ENCODE measurements at regions not wholly inside any gene's neighbourhood (a gene's known extent, or its start where the extent isn't known, plus 50 kb on each side); places are given as distances from the start of the nearest gene placed in this dataset.
"Not testable (repeated sequence)": the region's sequence is repeated elsewhere in the genome, so short reads cannot be mapped to it uniquely, and the experiment has no call there.

DNA sequence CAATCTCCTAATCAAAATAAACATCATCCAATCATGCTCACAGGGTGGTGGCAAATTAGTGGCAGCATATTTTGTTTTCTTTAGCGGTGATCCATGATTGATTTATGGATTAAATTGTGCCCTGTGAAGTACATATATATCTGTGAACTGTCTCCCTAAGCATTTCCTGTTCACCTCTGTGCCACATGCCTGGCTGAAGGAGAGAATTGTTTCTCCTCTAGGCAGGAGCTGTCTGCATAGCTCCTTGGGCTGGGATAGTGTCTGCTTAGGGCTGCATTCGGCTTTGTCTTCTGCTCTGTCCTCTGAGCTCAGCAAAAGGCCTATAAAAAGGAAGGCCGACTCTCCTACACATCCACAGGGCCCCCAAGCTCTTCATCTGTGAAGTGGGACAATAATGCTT is 246.4 kb downstream of the BCL2L11 start:
- H3K27me3 Mint-ChIP-seq; H3K27ac Mint-ChIP-seq; ATAC-seq (ENCODE audit: low read depth); H3K4me3 Mint-ChIP-seq; DNase-seq (ENCODE audit: low spot score in 2 of 2); H3K4me1 Mint-ChIP-seq; H3K9me3 Mint-ChIP-seq; H3K36me3 Mint-ChIP-seq: not testable (repeated sequence)

DNA sequence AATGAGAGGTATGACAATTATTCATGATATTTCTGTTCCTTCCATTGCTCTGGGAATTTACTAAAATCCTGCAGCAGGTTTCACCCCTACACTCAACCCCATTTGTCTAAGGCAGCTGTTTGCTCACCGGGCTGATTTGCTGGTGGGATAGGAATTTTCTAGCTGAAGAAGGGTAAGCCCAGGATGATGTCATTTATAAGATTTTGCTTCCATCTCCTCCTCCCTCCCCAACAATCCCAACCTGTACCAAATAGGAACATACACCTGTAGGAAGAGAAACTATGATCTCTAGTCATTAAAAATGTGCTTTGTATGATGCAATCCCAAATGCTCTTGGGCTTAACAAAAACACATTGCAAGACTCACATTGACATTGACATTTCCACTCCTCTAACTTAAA is 247.2 kb downstream of the BCL2L11 start:
- H3K27me3 Mint-ChIP-seq, result not testable (repeated sequence)
- ATAC-seq (ENCODE audit: low read depth), result peak; percentile 42

DNA sequence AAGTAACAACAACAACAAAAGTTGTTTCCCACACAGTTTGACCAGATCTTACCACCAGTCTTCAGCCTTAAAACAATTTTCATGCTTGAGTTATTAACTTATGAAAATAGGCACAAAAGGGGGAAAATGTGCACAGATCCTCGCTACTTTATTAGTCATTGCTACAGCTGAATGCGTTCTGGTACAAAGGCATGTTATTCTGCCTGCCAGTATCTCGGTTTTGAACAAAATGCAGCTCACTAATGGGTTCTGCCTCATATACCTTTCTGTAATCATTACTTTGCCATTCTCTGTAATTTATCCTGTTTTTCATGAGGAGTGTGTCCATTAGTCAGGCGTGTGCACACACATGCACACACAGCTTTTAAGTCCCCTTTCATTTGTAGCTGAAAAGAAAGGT is 247.6 kb downstream of the BCL2L11 start:
- not testable (repeated sequence) for DNase-seq (ENCODE audit: low spot score in 2 of 2); H3K27ac Mint-ChIP-seq; H3K4me3 Mint-ChIP-seq; H3K27me3 Mint-ChIP-seq; H3K9me3 Mint-ChIP-seq; H3K4me1 Mint-ChIP-seq; H3K36me3 Mint-ChIP-seq
- ATAC-seq (ENCODE audit: low read depth), result peak; percentile 72

More for the DNA sequence above, 247.2 kb downstream of the BCL2L11 start:
- H3K4me3 Mint-ChIP-seq; H3K9me3 Mint-ChIP-seq; H3K27ac Mint-ChIP-seq; DNase-seq (ENCODE audit: low spot score in 2 of 2); H3K4me1 Mint-ChIP-seq; H3K36me3 Mint-ChIP-seq: not testable (repeated sequence)

DNA sequence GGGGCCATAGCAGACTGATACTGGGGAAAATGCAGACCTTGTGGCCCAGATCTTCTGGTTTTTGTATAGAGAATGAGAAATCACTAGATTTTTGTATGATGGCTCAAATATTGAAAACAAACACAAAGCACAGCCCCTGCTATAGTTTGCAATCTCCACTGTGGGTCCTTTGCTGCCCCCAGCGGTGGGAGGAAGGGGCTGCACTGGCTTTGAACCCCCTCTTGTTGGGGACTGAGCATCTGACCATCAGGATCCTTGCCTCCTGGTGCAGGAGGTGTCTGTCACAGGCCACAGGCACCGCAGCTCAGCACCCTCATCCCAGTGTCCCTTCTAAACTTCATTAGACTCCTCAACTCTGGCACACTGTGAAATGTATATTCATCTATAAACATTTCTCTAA is 252.3 kb downstream of the BCL2L11 start:
- H3K36me3 Mint-ChIP-seq; H3K4me1 Mint-ChIP-seq; H3K4me3 Mint-ChIP-seq; H3K9me3 Mint-ChIP-seq; DNase-seq (ENCODE audit: low spot score in 2 of 2); H3K27ac Mint-ChIP-seq; H3K27me3 Mint-ChIP-seq; ATAC-seq (ENCODE audit: low read depth): not testable (repeated sequence)

DNA sequence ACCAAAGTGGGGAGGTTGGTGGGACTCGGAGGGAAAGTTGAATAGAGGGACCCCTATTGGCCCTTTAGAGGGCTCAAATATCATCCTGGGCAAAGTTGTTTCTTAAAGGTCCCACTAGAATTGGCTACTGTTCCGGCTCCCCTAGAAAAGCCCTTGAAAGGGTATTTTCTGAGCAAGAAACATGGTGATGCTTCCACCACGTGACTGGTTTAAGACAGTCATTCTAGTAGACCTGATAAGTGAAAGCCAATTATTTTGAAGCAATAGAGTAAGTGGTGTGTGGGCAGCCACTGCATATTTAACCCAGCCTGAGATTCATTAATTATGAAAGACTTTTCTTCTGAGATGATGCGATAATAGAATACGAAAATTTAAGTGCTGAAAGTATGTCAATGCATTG is 253.3 kb downstream of the BCL2L11 start:
- not testable (repeated sequence) for ATAC-seq (ENCODE audit: low read depth)

DNA sequence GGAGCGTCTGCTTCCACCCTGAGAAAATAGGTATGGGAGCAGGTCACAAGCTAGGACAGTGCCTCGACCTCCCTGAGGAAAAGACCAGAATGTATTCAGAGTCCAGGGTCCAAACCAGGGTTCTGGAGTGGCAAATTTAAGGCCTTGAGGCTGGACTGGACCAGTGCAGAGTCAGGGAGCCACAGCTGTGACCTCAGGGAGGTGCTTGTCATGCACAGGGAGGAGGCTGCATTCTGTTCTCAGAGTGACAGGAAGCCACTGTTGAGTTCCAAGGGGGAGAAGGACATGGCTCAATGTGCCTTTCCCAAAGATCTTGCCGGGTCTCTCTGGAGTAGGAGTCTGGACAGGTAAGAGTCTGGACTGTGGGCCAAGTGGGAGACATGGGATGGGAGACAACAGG is 254.0 kb downstream of the BCL2L11 start:
- DNase-seq (ENCODE audit: low spot score in 2 of 2); H3K4me1 Mint-ChIP-seq; H3K27ac Mint-ChIP-seq; ATAC-seq (ENCODE audit: low read depth); H3K4me3 Mint-ChIP-seq; H3K9me3 Mint-ChIP-seq; H3K27me3 Mint-ChIP-seq; H3K36me3 Mint-ChIP-seq: not testable (repeated sequence)

More for the DNA sequence above, 253.3 kb downstream of the BCL2L11 start:
- not testable (repeated sequence) for H3K4me3 Mint-ChIP-seq; H3K27ac Mint-ChIP-seq; H3K9me3 Mint-ChIP-seq; DNase-seq (ENCODE audit: low spot score in 2 of 2); H3K4me1 Mint-ChIP-seq; H3K36me3 Mint-ChIP-seq; H3K27me3 Mint-ChIP-seq

DNA sequence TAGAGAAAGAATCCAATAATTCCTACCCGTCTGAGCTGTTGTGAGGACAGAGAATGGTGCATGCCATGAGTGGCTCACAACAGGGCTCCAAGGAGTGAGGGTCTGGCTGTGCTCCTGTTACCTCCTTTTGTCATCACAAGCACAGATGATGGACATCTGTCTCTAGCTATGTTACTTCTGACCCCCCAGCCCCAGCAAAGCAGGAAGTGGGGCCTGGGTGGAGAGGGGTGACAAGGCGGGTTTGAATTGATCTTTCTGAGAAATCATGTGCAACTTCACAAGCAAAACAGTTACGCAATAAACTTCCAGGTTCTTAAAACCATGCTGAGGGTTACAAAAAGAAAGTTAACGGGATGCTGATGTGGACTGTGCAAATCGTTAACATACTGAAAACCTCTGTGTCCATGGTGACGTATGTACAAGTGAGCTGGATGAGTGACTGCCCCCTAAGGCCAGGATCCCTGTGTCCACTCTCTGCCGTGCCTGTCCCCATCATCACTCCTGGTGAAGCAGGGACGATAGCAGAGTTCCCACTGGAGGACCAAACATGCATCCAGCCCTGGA is 254.7 kb downstream of the BCL2L11 start:
- H3K9me3 Mint-ChIP-seq; ATAC-seq (ENCODE audit: low read depth); H3K27ac Mint-ChIP-seq; H3K4me3 Mint-ChIP-seq; DNase-seq (ENCODE audit: low spot score in 2 of 2); H3K4me1 Mint-ChIP-seq; H3K27me3 Mint-ChIP-seq; H3K36me3 Mint-ChIP-seq: not testable (repeated sequence)

DNA sequence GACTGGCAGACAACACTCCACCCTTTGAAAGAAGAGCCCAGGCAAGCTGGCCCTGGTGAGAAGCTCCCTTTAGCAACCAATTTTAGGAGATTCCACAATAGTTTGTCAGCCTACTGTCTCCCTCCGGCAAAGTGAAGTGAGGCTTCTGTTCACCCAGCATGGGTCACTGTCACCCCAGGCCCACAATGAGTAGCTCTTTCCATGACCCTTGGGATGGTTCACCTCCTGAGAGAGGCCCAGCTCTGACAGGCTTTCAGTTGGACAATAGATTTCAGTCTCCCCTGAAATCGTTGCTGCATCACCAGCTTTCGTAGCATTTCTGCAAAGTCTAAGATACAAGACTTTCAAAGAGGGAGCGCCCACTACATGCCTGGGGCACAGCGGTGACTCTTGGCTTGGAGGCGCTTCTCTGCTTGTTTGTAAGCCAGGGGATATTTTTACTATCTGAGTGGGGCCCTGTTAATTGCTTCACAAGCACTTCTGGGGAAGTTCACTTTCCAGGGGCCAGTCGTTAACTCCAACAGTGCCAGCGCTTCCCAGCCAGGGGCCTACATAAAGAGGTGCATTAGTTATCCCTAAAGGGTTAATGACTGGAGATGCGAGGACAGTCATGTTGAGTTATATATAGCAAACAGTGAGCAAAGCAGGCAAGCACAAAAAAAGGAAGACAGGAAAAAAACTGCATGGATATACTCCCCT is 255.7 kb downstream of the BCL2L11 start:
- not testable (repeated sequence) for H3K4me3 Mint-ChIP-seq; H3K4me1 Mint-ChIP-seq; H3K27me3 Mint-ChIP-seq; H3K36me3 Mint-ChIP-seq; ATAC-seq (ENCODE audit: low read depth); DNase-seq (ENCODE audit: low spot score in 2 of 2); H3K9me3 Mint-ChIP-seq; H3K27ac Mint-ChIP-seq

DNA sequence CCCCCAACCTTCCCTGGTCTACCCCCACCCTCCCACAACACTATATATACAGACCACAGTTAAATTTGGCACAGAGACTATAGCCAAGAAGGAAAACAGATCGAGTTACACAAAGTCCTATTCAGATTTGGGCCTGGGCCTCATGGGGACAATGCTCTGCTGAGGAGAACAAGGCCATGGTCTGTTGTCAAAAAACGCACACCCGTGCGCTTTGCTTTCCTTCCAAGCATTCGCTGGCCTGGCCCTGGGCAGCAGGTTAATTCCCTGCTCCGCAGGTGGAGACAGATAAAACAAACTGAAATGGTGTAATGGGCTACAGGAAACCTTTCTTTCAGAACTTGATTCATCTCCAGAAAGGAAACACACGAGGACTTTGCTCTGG is 256.2 kb downstream of the BCL2L11 start:
- not testable (repeated sequence) for ATAC-seq (ENCODE audit: low read depth); H3K4me3 Mint-ChIP-seq

DNA sequence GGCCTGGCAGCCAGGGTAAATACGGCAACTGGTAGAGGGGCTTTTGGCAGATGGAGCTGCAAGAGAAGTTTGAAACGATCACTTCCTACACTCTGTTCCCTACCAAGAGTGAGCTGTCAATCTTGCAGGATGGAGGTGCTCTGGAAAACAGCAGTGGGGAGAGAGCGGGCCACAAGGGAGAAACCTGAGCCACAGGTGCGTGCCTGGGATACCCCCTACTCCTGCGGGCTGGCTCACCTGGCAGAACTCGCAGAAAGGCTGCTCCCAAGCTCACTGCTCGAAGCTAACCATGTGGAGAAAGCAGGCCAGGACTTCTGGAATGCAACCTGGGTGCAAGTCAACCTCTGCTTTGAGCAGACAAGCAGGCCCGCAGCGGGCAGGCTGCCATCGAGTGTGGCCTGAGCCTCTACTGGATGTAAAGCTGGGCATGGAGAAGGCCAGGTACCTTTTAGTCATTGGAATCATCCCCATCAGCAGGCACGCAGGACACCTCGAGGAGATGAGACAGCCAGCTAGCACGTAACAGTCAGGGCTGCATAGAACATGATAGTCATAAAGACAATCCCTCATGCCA is 256.8 kb downstream of the BCL2L11 start:
- not testable (repeated sequence) for H3K9me3 Mint-ChIP-seq; H3K4me3 Mint-ChIP-seq; DNase-seq (ENCODE audit: low spot score in 2 of 2); H3K27ac Mint-ChIP-seq; H3K27me3 Mint-ChIP-seq; H3K36me3 Mint-ChIP-seq; ATAC-seq (ENCODE audit: low read depth); H3K4me1 Mint-ChIP-seq

More for the DNA sequence above, 256.2 kb downstream of the BCL2L11 start:
- H3K4me1 Mint-ChIP-seq; H3K36me3 Mint-ChIP-seq; H3K27me3 Mint-ChIP-seq; DNase-seq (ENCODE audit: low spot score in 2 of 2); H3K27ac Mint-ChIP-seq; H3K9me3 Mint-ChIP-seq: not testable (repeated sequence)

DNA sequence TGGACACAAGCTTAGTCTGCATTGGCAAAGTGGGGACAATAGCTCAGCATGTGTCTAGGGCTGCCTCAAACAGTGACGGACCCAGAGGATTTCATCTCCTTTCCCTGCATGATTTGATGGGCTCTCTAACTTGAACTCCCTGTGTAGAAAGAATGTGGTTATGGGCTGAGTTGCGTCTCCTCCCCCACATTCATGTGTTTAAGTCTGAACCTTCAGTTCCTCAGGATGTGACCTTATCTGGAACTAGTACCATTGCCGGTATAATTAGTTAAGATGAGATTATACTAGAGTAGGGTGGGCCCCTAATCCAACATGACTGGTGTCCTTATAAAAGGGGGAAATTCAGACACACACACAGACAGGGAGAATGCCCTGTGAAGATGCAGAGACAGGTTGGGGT is 257.6 kb downstream of the BCL2L11 start:
- H3K9me3 Mint-ChIP-seq; H3K27ac Mint-ChIP-seq; H3K27me3 Mint-ChIP-seq; H3K36me3 Mint-ChIP-seq; ATAC-seq (ENCODE audit: low read depth); H3K4me3 Mint-ChIP-seq; DNase-seq (ENCODE audit: low spot score in 2 of 2); H3K4me1 Mint-ChIP-seq: not testable (repeated sequence)

DNA sequence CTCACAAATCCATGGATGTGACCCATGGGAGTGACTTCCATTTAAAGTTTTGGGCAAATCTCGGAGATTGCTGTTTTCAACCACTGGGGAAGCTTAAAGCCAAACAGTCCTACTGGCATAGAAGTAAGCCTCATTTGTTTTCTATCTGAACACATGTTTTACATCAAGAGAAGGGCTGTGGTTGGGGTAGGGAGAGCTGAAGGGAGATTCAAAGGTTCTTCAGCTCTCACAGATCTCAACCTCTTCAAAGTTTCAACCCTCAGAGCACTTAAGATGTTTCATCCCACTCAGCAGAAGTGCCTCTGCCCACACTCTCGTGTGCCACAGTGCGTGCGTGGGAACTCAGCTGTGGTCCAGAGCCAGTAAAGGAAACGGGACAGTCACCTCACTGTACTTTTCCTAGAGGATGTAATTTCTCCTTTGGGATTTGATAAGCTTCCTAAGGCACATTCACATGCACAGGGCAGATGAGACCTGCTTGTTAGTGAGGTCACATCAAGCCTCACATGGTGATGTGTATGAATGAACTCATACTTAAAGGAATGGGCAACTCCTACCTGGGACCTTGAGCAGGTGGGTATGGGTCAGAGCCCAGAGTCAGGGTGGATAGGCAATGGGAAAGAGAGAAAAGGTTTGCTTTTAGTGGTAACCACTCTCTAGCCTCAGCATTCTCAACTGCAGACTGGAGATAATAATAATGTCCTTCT is 260.2 kb downstream of the BCL2L11 start:
- H3K27me3 Mint-ChIP-seq; DNase-seq (ENCODE audit: low spot score in 2 of 2); ATAC-seq (ENCODE audit: low read depth); H3K4me3 Mint-ChIP-seq; H3K36me3 Mint-ChIP-seq; H3K27ac Mint-ChIP-seq; H3K9me3 Mint-ChIP-seq; H3K4me1 Mint-ChIP-seq: not testable (repeated sequence)

DNA sequence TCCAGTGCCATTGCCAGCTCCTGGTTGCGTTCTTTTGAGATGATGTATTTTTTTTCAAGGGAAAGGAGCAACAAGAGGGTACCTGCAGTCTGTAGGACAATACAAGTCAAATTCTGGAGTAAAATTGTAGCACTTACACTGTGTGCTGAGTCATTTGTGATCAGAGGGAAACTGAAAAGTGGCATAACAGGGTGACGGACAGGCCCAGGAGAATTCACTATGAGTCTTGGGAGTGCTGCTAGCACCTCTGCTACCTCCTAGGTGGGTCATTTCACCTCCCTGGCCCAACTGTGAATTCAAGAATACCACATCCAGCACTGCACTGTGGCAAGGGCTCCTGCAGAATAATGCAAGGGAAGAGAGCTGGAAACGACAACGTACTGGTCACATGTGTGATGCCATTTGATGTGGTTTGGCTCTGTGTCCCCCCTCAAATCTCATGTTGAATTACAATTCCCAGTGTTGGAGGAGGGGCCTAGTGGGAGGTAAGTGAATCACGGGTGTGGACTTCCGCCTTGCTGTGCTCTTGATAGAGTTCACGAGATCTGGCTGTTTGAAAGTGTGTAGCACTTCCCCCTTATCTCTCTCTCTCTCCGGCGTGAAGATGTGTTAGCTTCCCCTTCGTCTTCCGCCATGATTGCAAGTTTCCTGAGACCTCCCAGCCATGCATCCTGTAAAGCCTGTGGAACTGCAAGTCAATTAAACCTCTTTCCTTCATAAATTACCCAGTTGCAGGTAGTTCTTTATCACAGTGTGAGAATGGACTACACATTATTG is 261.0 kb downstream of the BCL2L11 start:
- not testable (repeated sequence) for H3K36me3 Mint-ChIP-seq; DNase-seq (ENCODE audit: low spot score in 2 of 2); H3K27me3 Mint-ChIP-seq; H3K4me3 Mint-ChIP-seq; ATAC-seq (ENCODE audit: low read depth); H3K27ac Mint-ChIP-seq; H3K9me3 Mint-ChIP-seq; H3K4me1 Mint-ChIP-seq

DNA sequence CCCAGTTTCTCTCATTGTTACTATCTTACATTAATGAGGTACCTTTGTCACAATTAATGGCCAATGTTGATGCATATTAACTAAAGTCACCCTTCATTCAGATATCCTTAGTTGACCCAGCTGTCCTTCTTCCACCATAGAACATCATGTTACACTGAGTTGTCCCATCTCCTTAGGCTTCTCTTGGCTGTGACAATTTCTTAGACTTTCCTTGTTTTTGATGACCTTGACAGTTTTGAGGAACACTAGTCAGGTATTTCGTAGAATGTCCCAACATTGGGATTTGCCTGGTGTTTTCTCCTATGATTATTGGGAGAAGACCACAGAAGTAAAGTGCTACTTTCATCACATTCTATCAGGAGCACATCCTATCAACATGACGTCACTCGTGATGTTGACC is 261.8 kb downstream of the BCL2L11 start:
- not testable (repeated sequence) for H3K9me3 Mint-ChIP-seq; H3K36me3 Mint-ChIP-seq; H3K4me3 Mint-ChIP-seq; H3K27ac Mint-ChIP-seq; DNase-seq (ENCODE audit: low spot score in 2 of 2); H3K27me3 Mint-ChIP-seq; H3K4me1 Mint-ChIP-seq; ATAC-seq (ENCODE audit: low read depth)
